ENCODE measurements at regions not wholly inside any gene's neighbourhood (a gene's known extent, or its start where the extent isn't known, plus 50 kb on each side); places are given as distances from the start of the nearest gene placed in this dataset.

GRCh38 chr18:73985855-73986625 lies 161.6 kb downstream of the FBXO15 start:
- TF ChIP-seq CTCF (IDR thresholded peaks at IDR 0.05; ENCODE audit: poor library complexity) (no peak), EZH2 (IDR thresholded peaks at IDR 0.05; ENCODE audit: borderline replicate concordance) (no peak)

All from hepatocyte (in vitro differentiated cells).